Astrocyte of the spinal cord (primary cell): ENCODE measurements at regions not wholly inside any gene's neighbourhood (a gene's known extent, or its start where the extent isn't known, plus 50 kb on each side); places are given as distances from the start of the nearest gene placed in this dataset.
A peak's percentile ranks its signal among the peaks of the same experiment; 100 is the strongest.

ENCODE experiments used
- DNase-seq: peaks from one replicate; pipeline ENCODE4 v3.0.0; 2011; ENCODE audit warnings: low read depth, low spot score
- H3K4me3 ChIP-seq: 2 replicates; pipeline ENCODE4 v1.5.1; 2011; ENCODE audit warnings: low read depth, mild to moderate bottlenecking, low read length, moderate library complexity
- CTCF ChIP-seq: IDR thresholded peaks from 2 replicates; pipeline ENCODE4 v1.5.1; 2012; ENCODE audit warnings: low read depth, mild to moderate bottlenecking, low read length, inconsistent platforms
- in situ Hi-C: cut with HindIII; loops from 2 replicates; pipeline ENCODE4 v1.10.0; 2017; ENCODE audit warnings: low sequenced_read_pairs

- in situ Hi-C loops = no loop called here
- TF ChIP-seq CTCF = no peak
Measured at GRCh38 chr14:42556551-42556950, 949.9 kb downstream of the LRFN5 start.

GRCh38 chr14:42555365-42555764 lies 948.7 kb downstream of the LRFN5 start:
- no peak for TF ChIP-seq CTCF
- H3K4me3 ChIP-seq = no peak overlapping the region
- in situ Hi-C loops = no loop called here
- DNase-seq = no peak

More at GRCh38 chr14:42556551-42556950, 949.9 kb downstream of the LRFN5 start:
- DNase-seq = peak; percentile 2
- H3K4me3 ChIP-seq = no peak overlapping the region

GRCh38 chr14:42554091-42554490 lies 947.4 kb downstream of the LRFN5 start:
- DNase-seq = no peak
- no peak for TF ChIP-seq CTCF
- no peak overlapping the region for H3K4me3 ChIP-seq
- in situ Hi-C loops = no loop called here

- in situ Hi-C loops = no loop called here
- no peak overlapping the region for H3K4me3 ChIP-seq
Measured at GRCh38 chr14:42550310-42550709, 943.6 kb downstream of the LRFN5 start.

GRCh38 chr14:42548349-42548748 lies 941.7 kb downstream of the LRFN5 start:
- in situ Hi-C loops = no loop called here
- no peak for DNase-seq
- no peak for TF ChIP-seq CTCF
- no peak overlapping the region for H3K4me3 ChIP-seq

More at GRCh38 chr14:42550310-42550709, 943.6 kb downstream of the LRFN5 start:
- no peak for DNase-seq
- no peak for TF ChIP-seq CTCF

GRCh38 chr14:42545636-42546035 lies 939.0 kb downstream of the LRFN5 start:
- H3K4me3 ChIP-seq = no peak overlapping the region
- in situ Hi-C loops = no loop called here
- no peak for DNase-seq
- TF ChIP-seq CTCF = no peak

- no peak for TF ChIP-seq CTCF
- H3K4me3 ChIP-seq = no peak overlapping the region
- peak; percentile 75 for DNase-seq
- in situ Hi-C loops = no loop called here
Measured at GRCh38 chr14:42541535-42542001, 934.9 kb downstream of the LRFN5 start.
